Adrenal gland (tissue), 9 donors: ENCODE measurements at regions not wholly inside any gene's neighbourhood (a gene's known extent, or its start where the extent isn't known, plus 50 kb on each side); places are given as distances from the start of the nearest gene placed in this dataset.
A peak's percentile ranks its signal among the peaks of the same experiment; 100 is the strongest.

Source experiments
- DNase-seq, 7 donors: peaks; one replicate each; pipeline ENCODE4 v3.0.0-alpha.2; 2019 to 2020
- H3K27ac ChIP-seq, 5 donors: fragments of 200-600 bp; sonication (generic) in 4 of 5; 1 replicate in 3 of 5; 2 replicates in 2 of 5; pipeline versions ENCODE4 v1.5.1 to v1.8.0; 2016 to 2020; ENCODE audit warnings: mild to moderate bottlenecking in 1 of 5
- H3K27me3 ChIP-seq: fragments of 200-600 bp; 2 replicates; pipeline ENCODE4 v1.8.0; 2021
- H3K36me3 ChIP-seq, 2 donors: fragments of 200-600 bp; replicated peaks in 1 of 2; 1 replicate in 1 of 2; 2 replicates in 1 of 2; pipeline versions ENCODE4 v1.5.1 to v1.8.0; 2018 to 2022
- H3K4me1 ChIP-seq, 2 donors: fragments of 200-600 bp; replicated peaks in 1 of 2; 1 replicate in 1 of 2; 2 replicates in 1 of 2; pipeline versions ENCODE4 v1.5.1 to v1.8.0; 2018 to 2021
- H3K4me3 ChIP-seq, 4 donors: fragments of 200-600 bp; sonication (generic) in 3 of 4; one replicate each; pipeline ENCODE4 v1.5.1; 2016 to 2018
- H3K9me3 ChIP-seq, 3 donors: fragments of 200-600 bp; sonication (generic) in 1 of 3; replicated peaks in 1 of 3; 1 replicate in 2 of 3; 2 replicates in 1 of 3; pipeline versions ENCODE4 v1.5.1 to v1.8.0; 2016 to 2021
- POLR2A ChIP-seq, 2 donors: fragments of 450-650 bp; IDR thresholded peaks; one replicate each; pipeline ENCODE4 v1.6.1; 2017; ENCODE audit warnings: antibody characterized with exemption in 2 of 2, mild to moderate bottlenecking in 2 of 2, moderate library complexity in 1 of 2
- WGBS, 4 donors: extraction: QIAGEN DNeasy Blood & Tissue Kit in 2 of 4; methylation state at CpG; one replicate each; pipeline versions ENCODE4 v1.1.5 to v1.1.7; 2013 to 2017; 5-methylcytosine and 5-hydroxymethylcytosine counted together
- intact Hi-C, 2 donors: fragments of 100-400 bp; cut with DNase I; formaldehyde crosslinking; loops; one replicate each; pipeline versions ENCODE4 v1.14.1 to v1.15.0; 2022 to 2023
- TF ChIP-seq, protein P1 (sequence below), 6 experiments: fragments of 450-650 bp in 4 of 6; fragments of 200-600 bp in 2 of 6; sonication (generic) in 1 of 6; IDR thresholded peaks; 1 replicate in 5 of 6; 2 replicates in 1 of 6; pipeline versions ENCODE4 v1.5.1 to v1.8.0; 2016 to 2021; ENCODE audit warnings: antibody characterized with exemption in 6 of 6, mild to moderate bottlenecking in 2 of 6, moderate library complexity in 1 of 6
- donor health status: healthy with polysubstance abuse.
- donor health status: Bipolar disorder and iron deficiency.
- donor health status: DM: yes; HTN: yes; CAD: no.
- donor health status: DM: no; HTN: no; CAD: no.
- donor health status: DM: no; HTN: no; CAD: no.

DNA sequence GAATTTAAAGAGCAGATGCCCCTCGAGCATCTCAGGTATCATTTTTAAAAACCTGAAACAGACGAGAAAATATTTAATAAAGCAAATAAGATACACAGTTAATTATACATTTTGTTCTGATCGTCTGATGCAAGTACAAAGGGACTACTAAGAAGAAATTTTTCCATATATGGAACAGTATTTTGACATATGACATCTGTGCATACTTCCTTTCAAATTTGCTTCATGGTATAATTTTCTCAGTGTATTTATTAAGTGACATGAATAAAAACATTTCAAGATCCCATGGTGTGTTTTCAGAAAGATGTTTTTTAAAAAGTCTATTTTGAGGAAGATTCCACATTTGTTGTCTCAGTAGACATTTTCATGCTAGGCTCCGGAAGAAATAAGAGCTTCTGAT lies 208.1 kb downstream of the VGLL3 start:
- Histone ChIP-seq H3K4me1 (no peaks in the 10 kb centered on the region), H3K36me3 (no peaks in the 10 kb centered on the region), H3K4me3 (no peak overlapping the region), H3K27ac (no peak overlapping the region), H3K27me3 (no peaks in the 10 kb centered on the region), H3K9me3 (no peaks in the 10 kb centered on the region)
- DNase-seq: no peak
- WGBS, 4 donors: 53 to 60% (median 56%) methylated on average over 4 of the region's 4 CpGs
- intact Hi-C loops: no loop called here
- TF ChIP-seq POLR2A (IDR thresholded peaks at IDR 0.05): no peak
- TF ChIP-seq, protein P1, sequence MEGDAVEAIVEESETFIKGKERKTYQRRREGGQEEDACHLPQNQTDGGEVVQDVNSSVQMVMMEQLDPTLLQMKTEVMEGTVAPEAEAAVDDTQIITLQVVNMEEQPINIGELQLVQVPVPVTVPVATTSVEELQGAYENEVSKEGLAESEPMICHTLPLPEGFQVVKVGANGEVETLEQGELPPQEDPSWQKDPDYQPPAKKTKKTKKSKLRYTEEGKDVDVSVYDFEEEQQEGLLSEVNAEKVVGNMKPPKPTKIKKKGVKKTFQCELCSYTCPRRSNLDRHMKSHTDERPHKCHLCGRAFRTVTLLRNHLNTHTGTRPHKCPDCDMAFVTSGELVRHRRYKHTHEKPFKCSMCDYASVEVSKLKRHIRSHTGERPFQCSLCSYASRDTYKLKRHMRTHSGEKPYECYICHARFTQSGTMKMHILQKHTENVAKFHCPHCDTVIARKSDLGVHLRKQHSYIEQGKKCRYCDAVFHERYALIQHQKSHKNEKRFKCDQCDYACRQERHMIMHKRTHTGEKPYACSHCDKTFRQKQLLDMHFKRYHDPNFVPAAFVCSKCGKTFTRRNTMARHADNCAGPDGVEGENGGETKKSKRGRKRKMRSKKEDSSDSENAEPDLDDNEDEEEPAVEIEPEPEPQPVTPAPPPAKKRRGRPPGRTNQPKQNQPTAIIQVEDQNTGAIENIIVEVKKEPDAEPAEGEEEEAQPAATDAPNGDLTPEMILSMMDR (IDR thresholded peaks at IDR 0.05): no peak

DNA sequence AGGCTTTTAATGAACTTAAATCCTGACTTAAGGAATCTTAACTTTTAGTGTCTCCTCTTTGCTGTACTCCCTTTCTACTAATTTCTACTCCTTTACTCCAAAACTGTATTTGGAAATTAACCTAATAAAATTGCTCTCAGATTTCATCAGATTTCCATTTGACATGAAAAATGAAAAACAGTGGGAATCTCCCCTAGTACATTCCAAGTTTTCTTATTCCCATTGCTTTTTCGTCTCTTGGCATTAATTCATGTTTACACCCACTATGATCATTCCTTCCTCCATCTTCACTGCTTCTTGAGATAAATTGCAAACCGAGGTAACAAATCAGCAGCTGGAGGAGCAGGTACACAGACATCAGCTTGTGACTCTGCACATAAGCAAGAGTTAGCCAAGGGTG lies 208.7 kb downstream of the VGLL3 start:
- no peak for DNase-seq
- Histone ChIP-seq H3K9me3 (no peaks in the 10 kb centered on the region), H3K36me3 (no peaks in the 10 kb centered on the region), H3K27ac (no peak overlapping the region), H3K4me3 (no peak overlapping the region), H3K27me3 (no peaks in the 10 kb centered on the region), H3K4me1 (no peaks in the 10 kb centered on the region)
- 21 to 38% (median 30%) methylated on average over 2 of the region's 2 CpGs for WGBS, 4 donors
- intact Hi-C loops: no loop called here
- no peak for TF ChIP-seq POLR2A (IDR thresholded peaks at IDR 0.05)
- TF ChIP-seq, protein P1 (IDR thresholded peaks at IDR 0.05): no peak

DNA sequence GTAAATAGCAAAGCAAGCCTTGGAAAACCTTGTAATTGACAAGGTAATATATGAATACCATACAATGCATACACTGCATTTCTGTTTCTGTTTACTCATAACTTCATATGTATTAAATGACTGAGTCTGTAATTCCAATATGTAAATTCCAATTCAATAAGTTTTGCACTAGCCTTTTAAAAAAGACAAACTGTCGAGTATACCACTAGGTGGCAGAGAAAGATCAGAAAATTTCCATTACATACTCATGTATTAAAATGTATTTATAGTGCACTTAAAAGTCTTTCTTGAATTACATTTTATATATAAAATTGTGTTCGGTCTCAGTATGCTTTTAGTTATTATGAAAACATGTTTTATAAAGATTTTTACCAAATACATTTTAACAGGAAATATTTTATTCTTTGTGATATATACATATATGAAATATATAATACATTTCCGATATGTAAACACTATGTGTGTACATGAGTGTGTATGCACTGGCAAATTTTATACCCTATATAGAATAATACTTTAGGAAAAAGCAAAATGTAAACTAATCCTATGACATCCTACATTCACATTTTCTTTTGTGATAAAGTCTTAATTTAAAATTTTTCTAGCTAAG lies 216.8 kb downstream of the VGLL3 start:
- TF ChIP-seq, protein P1 (IDR thresholded peaks at IDR 0.05): peak; percentile 10 to 54 (median 26)
- TF ChIP-seq POLR2A (IDR thresholded peaks at IDR 0.05): no peak
- Histone ChIP-seq H3K27ac (no peak overlapping the region), H3K4me3 (no peak overlapping the region), H3K27me3 (no peaks in the 10 kb centered on the region), H3K9me3 (no peaks in the 10 kb centered on the region), H3K36me3 (no peaks in the 10 kb centered on the region), H3K4me1 (no peaks in the 10 kb centered on the region)
- WGBS, 4 donors: 28 to 32% (median 30%) methylated on average over 3 of the region's 3 CpGs
- intact Hi-C loops: loop anchor here (5.0 to 10.0 kb wide), 2 partner anchors 311 to 393 kb away; no protein-coding TSS in a partner anchor
- no peak for DNase-seq

GRCh38 chr3:86772699-86773098 lies 218.2 kb downstream of the VGLL3 start:
- intact Hi-C loops: loop anchor here (5.0 to 10.0 kb wide), 2 partner anchors 312 to 395 kb away; no protein-coding TSS in a partner anchor
- whole genome bisulfite sequencing, 4 donors: 60 to 72% (median 65%) methylated on average over 3 to 5 of the region's 5 CpGs
- DNase-seq: no peak

More at GRCh38 chr3:86772699-86773098, 218.2 kb downstream of the VGLL3 start:
- no peak for TF ChIP-seq POLR2A (IDR thresholded peaks at IDR 0.05)
- TF ChIP-seq, protein P1 (IDR thresholded peaks at IDR 0.05): no peak
- no peak overlapping the region for H3K27ac ChIP-seq
- H3K36me3 ChIP-seq: no peaks in the 10 kb centered on the region
- H3K4me1 ChIP-seq: no peaks in the 10 kb centered on the region
- no peak overlapping the region for H3K4me3 ChIP-seq
- H3K9me3 ChIP-seq: no peaks in the 10 kb centered on the region
- no peaks in the 10 kb centered on the region for H3K27me3 ChIP-seq
